WTC11 (cell line): ENCODE measurements at regions not wholly inside any gene's neighbourhood (a gene's known extent, or its start where the extent isn't known, plus 50 kb on each side); places are given as distances from the start of the nearest gene placed in this dataset.

ENCODE experiments used
- ATAC-seq: fragments of 200-7000 bp; cut with Tn5 transposase; 2 replicates; pipeline ENCODE4 v1.10.0; 2021; ENCODE audit warnings: mild to moderate bottlenecking, moderate library complexity
- CTCF ChIA-PET: fragments of 300-600 bp; sonication (Branson Sonifier 250); formaldehyde crosslinking; loops from one replicate; lab custom pipeline; 2021; ENCODE audit warnings: antibody characterized with exemption; lab: Charles Lee
- POLR2A ChIA-PET: fragments of 350-600 bp; sonication (Branson Sonifier 250); formaldehyde crosslinking; loops from one replicate; lab custom pipeline; 2021; ENCODE audit warnings: antibody characterized with exemption; lab: Charles Lee
- DNase-seq: peaks from one replicate; pipeline ENCODE4 v3.0.0; 2021; ENCODE audit warnings: low spot score
- H3K27ac Mint-ChIP-seq: 2 replicates; pipeline ENCODE4 v1.8.0; 2021; ENCODE audit warnings: mixed read lengths
- H3K27me3 Mint-ChIP-seq: 2 replicates; pipeline ENCODE4 v1.8.0; 2021; ENCODE audit warnings: low read depth, mild to moderate bottlenecking, moderate library complexity, mixed read lengths
- H3K36me3 Mint-ChIP-seq: 2 replicates; pipeline ENCODE4 v1.8.0; 2021; ENCODE audit warnings: mixed read lengths
- H3K4me1 Mint-ChIP-seq: 2 replicates; pipeline ENCODE4 v1.8.0; 2022; ENCODE audit warnings: mixed read lengths
- H3K4me3 Mint-ChIP-seq: 2 replicates; pipeline ENCODE4 v1.8.0; 2021; ENCODE audit warnings: mild to moderate bottlenecking, moderate library complexity, mixed read lengths
- H3K9me3 Mint-ChIP-seq: 2 replicates; pipeline ENCODE4 v1.8.0; 2021; ENCODE audit warnings: mixed read lengths
- ATF1 ChIP-seq: sonication (generic); formaldehyde crosslinking; IDR thresholded peaks from 2 replicates; pipeline ENCODE4 v1.8.1; 2023; ENCODE audit warnings: mild to moderate bottlenecking, moderate library complexity, missing genetic modification reagents
- CBFB ChIP-seq: sonication (generic); formaldehyde crosslinking; IDR thresholded peaks from 2 replicates; pipeline ENCODE4 v1.8.1; 2022; ENCODE audit warnings: mild to moderate bottlenecking, low read depth, missing genetic modification reagents
- ETV6 ChIP-seq: sonication (generic); formaldehyde crosslinking; IDR thresholded peaks from 2 replicates; pipeline ENCODE4 v1.8.1; 2022; ENCODE audit warnings: mild to moderate bottlenecking, missing genetic modification reagents
- GRHL2 ChIP-seq: fragments of 250-450 bp; sonication (Bioruptor Pico); IDR thresholded peaks from 2 replicates; pipeline ENCODE4 v1.8.0; 2022; ENCODE audit warnings: mild to moderate bottlenecking, moderate library complexity; ENCODE audit not compliant: insufficient replicate concordance, severe bottlenecking
- IRF2 ChIP-seq: sonication (generic); formaldehyde crosslinking; IDR thresholded peaks from 2 replicates; pipeline ENCODE4 v1.8.0; 2022; ENCODE audit warnings: low read depth, missing genetic modification reagents, borderline replicate concordance
- MXD4 ChIP-seq: fragments of 250-450 bp; sonication (Bioruptor Pico); IDR thresholded peaks from 2 replicates; pipeline ENCODE4 v1.8.0; 2021; ENCODE audit warnings: mild to moderate bottlenecking, moderate library complexity, borderline replicate concordance
- NFE2L1 ChIP-seq: sonication (generic); formaldehyde crosslinking; IDR thresholded peaks from 2 replicates; pipeline ENCODE4 v1.8.1; 2023; ENCODE audit warnings: missing genetic modification reagents
- TEAD1 ChIP-seq: sonication (generic); formaldehyde crosslinking; IDR thresholded peaks from 2 replicates; pipeline ENCODE4 v1.8.0; 2022; ENCODE audit warnings: mild to moderate bottlenecking, missing genetic modification reagents
- ZBTB21 ChIP-seq: sonication (generic); formaldehyde crosslinking; IDR thresholded peaks from 2 replicates; pipeline ENCODE4 v1.8.1; 2023; ENCODE audit warnings: mild to moderate bottlenecking, missing genetic modification reagents, borderline replicate concordance
- ZNF121 ChIP-seq: sonication (generic); formaldehyde crosslinking; IDR thresholded peaks from 2 replicates; pipeline ENCODE4 v1.8.0; 2023; ENCODE audit warnings: missing genetic modification reagents
- ZNF232 ChIP-seq: sonication (generic); formaldehyde crosslinking; IDR thresholded peaks from 2 replicates; pipeline ENCODE4 v1.8.0; 2022; ENCODE audit warnings: mild to moderate bottlenecking, missing genetic modification reagents
- ZNF671 ChIP-seq: fragments of 250-450 bp; sonication (Bioruptor Pico); IDR thresholded peaks from 2 replicates; pipeline ENCODE4 v1.8.0; 2021; ENCODE audit warnings: mild to moderate bottlenecking
- TF ChIP-seq, protein P1 (sequence below): fragments of 250-450 bp; sonication (Bioruptor Pico); IDR thresholded peaks from 2 replicates; pipeline ENCODE4 v1.9.0; 2021; ENCODE audit warnings: mild to moderate bottlenecking, borderline replicate concordance
- TF ChIP-seq, protein P2 (sequence below): fragments of 250-450 bp; sonication (Bioruptor Pico); IDR thresholded peaks from 2 replicates; pipeline ENCODE4 v1.9.0; 2021; ENCODE audit warnings: mild to moderate bottlenecking
- TF ChIP-seq, protein P3 (sequence below): sonication (generic); formaldehyde crosslinking; IDR thresholded peaks from 2 replicates; pipeline ENCODE4 v1.8.0; 2022; ENCODE audit warnings: mild to moderate bottlenecking, missing genetic modification reagents
- TF ChIP-seq, protein P4 (sequence below): fragments of 250-450 bp; sonication (Bioruptor Pico); IDR thresholded peaks from 2 replicates; pipeline ENCODE4 v1.9.0; 2021; ENCODE audit warnings: moderate library complexity, mild to moderate bottlenecking, inconsistent platforms, borderline replicate concordance
- TF ChIP-seq, protein P5 (sequence below): sonication (generic); formaldehyde crosslinking; IDR thresholded peaks from 2 replicates; pipeline ENCODE4 v1.8.1; 2022; ENCODE audit warnings: low read depth, mild to moderate bottlenecking, moderate library complexity, missing genetic modification reagents, borderline replicate concordance
- TF ChIP-seq, protein P6 (sequence below): sonication (generic); formaldehyde crosslinking; IDR thresholded peaks from 2 replicates; pipeline ENCODE4 v1.8.1; 2023; ENCODE audit warnings: mild to moderate bottlenecking, missing genetic modification reagents, moderate library complexity

- Mint-ChIP-seq H3K27ac (no peak overlapping the region), H3K36me3 (no peaks in the 10 kb centered on the region), H3K27me3 (no peaks in the 10 kb centered on the region), H3K9me3 (no peaks in the 10 kb centered on the region), H3K4me1 (no peaks in the 10 kb centered on the region), H3K4me3 (no peak overlapping the region)
- ChIA-PET POLR2A (no interaction called here), CTCF (no interaction called here)
- ATAC-seq (no peak), DNase-seq (no peak)
- TF ChIP-seq NFE2L1 (no peak), TEAD1 (CRISPR knock-in tag) (no peak), ETV6 (no peak), ZNF232 (no peak), IRF2 (CRISPR knock-in tag) (no peak), ZBTB21 (CRISPR knock-in tag) (no peak)
- TF ChIP-seq, protein P1, sequence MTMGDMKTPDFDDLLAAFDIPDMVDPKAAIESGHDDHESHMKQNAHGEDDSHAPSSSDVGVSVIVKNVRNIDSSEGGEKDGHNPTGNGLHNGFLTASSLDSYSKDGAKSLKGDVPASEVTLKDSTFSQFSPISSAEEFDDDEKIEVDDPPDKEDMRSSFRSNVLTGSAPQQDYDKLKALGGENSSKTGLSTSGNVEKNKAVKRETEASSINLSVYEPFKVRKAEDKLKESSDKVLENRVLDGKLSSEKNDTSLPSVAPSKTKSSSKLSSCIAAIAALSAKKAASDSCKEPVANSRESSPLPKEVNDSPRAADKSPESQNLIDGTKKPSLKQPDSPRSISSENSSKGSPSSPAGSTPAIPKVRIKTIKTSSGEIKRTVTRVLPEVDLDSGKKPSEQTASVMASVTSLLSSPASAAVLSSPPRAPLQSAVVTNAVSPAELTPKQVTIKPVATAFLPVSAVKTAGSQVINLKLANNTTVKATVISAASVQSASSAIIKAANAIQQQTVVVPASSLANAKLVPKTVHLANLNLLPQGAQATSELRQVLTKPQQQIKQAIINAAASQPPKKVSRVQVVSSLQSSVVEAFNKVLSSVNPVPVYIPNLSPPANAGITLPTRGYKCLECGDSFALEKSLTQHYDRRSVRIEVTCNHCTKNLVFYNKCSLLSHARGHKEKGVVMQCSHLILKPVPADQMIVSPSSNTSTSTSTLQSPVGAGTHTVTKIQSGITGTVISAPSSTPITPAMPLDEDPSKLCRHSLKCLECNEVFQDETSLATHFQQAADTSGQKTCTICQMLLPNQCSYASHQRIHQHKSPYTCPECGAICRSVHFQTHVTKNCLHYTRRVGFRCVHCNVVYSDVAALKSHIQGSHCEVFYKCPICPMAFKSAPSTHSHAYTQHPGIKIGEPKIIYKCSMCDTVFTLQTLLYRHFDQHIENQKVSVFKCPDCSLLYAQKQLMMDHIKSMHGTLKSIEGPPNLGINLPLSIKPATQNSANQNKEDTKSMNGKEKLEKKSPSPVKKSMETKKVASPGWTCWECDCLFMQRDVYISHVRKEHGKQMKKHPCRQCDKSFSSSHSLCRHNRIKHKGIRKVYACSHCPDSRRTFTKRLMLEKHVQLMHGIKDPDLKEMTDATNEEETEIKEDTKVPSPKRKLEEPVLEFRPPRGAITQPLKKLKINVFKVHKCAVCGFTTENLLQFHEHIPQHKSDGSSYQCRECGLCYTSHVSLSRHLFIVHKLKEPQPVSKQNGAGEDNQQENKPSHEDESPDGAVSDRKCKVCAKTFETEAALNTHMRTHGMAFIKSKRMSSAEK, result no peak
- TF ChIP-seq, protein P2, sequence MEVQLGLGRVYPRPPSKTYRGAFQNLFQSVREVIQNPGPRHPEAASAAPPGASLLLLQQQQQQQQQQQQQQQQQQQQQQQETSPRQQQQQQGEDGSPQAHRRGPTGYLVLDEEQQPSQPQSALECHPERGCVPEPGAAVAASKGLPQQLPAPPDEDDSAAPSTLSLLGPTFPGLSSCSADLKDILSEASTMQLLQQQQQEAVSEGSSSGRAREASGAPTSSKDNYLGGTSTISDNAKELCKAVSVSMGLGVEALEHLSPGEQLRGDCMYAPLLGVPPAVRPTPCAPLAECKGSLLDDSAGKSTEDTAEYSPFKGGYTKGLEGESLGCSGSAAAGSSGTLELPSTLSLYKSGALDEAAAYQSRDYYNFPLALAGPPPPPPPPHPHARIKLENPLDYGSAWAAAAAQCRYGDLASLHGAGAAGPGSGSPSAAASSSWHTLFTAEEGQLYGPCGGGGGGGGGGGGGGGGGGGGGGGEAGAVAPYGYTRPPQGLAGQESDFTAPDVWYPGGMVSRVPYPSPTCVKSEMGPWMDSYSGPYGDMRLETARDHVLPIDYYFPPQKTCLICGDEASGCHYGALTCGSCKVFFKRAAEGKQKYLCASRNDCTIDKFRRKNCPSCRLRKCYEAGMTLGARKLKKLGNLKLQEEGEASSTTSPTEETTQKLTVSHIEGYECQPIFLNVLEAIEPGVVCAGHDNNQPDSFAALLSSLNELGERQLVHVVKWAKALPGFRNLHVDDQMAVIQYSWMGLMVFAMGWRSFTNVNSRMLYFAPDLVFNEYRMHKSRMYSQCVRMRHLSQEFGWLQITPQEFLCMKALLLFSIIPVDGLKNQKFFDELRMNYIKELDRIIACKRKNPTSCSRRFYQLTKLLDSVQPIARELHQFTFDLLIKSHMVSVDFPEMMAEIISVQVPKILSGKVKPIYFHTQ (CRISPR knock-in tag), result no peak
- TF ChIP-seq, protein P3, sequence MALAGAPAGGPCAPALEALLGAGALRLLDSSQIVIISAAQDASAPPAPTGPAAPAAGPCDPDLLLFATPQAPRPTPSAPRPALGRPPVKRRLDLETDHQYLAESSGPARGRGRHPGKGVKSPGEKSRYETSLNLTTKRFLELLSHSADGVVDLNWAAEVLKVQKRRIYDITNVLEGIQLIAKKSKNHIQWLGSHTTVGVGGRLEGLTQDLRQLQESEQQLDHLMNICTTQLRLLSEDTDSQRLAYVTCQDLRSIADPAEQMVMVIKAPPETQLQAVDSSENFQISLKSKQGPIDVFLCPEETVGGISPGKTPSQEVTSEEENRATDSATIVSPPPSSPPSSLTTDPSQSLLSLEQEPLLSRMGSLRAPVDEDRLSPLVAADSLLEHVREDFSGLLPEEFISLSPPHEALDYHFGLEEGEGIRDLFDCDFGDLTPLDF, result no peak
- TF ChIP-seq, protein P4, sequence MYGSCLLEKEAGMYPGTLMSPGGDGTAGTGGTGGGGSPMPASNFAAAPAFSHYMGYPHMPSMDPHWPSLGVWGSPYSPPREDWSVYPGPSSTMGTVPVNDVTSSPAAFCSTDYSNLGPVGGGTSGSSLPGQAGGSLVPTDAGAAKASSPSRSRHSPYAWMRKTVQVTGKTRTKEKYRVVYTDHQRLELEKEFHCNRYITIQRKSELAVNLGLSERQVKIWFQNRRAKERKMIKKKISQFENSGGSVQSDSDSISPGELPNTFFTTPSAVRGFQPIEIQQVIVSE (CRISPR knock-in tag), result no peak
Measured at GRCh38 chr6:92944132-92944531, 475.2 kb downstream of the EPHA7 start.

DNA sequence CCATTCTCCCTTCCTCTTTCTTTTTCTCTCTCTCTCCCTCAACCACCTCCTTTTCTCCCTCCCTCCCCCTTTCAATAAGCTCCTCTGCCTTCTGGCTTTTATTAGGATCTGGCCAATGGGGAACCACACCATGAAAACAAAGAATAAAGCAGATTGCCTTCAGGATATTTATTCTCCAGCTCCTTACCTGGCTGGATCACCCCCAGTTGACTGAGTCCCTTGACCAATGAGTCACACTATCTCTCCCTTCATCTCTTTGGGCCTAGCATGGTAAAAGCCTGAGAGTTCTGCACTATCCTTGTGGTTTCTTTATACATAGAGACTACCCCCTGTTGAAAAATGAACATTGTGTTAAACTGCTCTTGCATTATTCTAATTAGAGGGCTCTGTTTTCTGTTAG is 476.8 kb downstream of the EPHA7 start:
- no peak for ATAC-seq
- CTCF ChIA-PET, result no interaction called here

GRCh38 chr6:92934625-92935024 is 484.7 kb downstream of the EPHA7 start:
- Mint-ChIP-seq H3K9me3 (peaks cover 29% of the 10 kb centered on the region), H3K4me3 (no peak overlapping the region), H3K4me1 (0 out of 2 replicates have a peak, but pooled peaks cover 3% of the 10 kb centered on the region), H3K36me3 (peaks cover 7% of the 10 kb centered on the region; the same call in 1 of the 2 replicates), H3K27ac (no peak overlapping the region), H3K27me3 (no peaks in the 10 kb centered on the region)
- ChIA-PET CTCF (no interaction called here), POLR2A (no interaction called here)
- DNase-seq (no peak), ATAC-seq (no peak)
- TF ChIP-seq GRHL2 (CRISPR knock-in tag), result no peak
- no peak for TF ChIP-seq IRF2 (CRISPR knock-in tag)
- no peak for TF ChIP-seq MXD4 (CRISPR knock-in tag)
- TF ChIP-seq, protein P5, sequence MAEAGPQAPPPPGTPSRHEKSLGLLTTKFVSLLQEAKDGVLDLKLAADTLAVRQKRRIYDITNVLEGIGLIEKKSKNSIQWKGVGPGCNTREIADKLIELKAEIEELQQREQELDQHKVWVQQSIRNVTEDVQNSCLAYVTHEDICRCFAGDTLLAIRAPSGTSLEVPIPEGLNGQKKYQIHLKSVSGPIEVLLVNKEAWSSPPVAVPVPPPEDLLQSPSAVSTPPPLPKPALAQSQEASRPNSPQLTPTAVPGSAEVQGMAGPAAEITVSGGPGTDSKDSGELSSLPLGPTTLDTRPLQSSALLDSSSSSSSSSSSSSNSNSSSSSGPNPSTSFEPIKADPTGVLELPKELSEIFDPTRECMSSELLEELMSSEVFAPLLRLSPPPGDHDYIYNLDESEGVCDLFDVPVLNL (CRISPR knock-in tag), result no peak
- no peak for TF ChIP-seq NFE2L1
- TF ChIP-seq ZNF671 (CRISPR knock-in tag), result no peak
- TF ChIP-seq, protein P6, sequence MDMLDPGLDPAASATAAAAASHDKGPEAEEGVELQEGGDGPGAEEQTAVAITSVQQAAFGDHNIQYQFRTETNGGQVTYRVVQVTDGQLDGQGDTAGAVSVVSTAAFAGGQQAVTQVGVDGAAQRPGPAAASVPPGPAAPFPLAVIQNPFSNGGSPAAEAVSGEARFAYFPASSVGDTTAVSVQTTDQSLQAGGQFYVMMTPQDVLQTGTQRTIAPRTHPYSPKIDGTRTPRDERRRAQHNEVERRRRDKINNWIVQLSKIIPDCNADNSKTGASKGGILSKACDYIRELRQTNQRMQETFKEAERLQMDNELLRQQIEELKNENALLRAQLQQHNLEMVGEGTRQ (CRISPR knock-in tag), result no peak
- TF ChIP-seq ZBTB21 (CRISPR knock-in tag), result no peak
- TF ChIP-seq ATF1 (CRISPR knock-in tag), result no peak
- TF ChIP-seq, protein P2 (CRISPR knock-in tag), result no peak
- no peak for TF ChIP-seq ZNF121 (CRISPR knock-in tag)

More for the DNA sequence above, 476.8 kb downstream of the EPHA7 start:
- Mint-ChIP-seq H3K4me1 (no peaks in the 10 kb centered on the region), H3K36me3 (no peaks in the 10 kb centered on the region), H3K27ac (no peak overlapping the region), H3K4me3 (no peak overlapping the region)
- DNase-seq, result no peak
- POLR2A ChIA-PET, result no interaction called here
- TF ChIP-seq CBFB (CRISPR knock-in tag), result no peak
- TF ChIP-seq, all 79 proteins: peak for 0
- Mint-ChIP-seq H3K27me3 (no peaks in the 10 kb centered on the region), H3K9me3 (no peaks in the 10 kb centered on the region)
